Neural progenitor cell (in vitro differentiated cells): ENCODE measurements at regions not wholly inside any gene's neighbourhood (a gene's known extent, or its start where the extent isn't known, plus 50 kb on each side); places are given as distances from the start of the nearest gene placed in this dataset.

Source experiments
- CTCF ChIP-seq: fragments of 200-600 bp; sonication (generic); IDR thresholded peaks from 2 replicates; pipeline ENCODE4 v1.5.1; 2017; ENCODE audit warnings: antibody characterized with exemption, mild to moderate bottlenecking
- EZH2 ChIP-seq: fragments of 200-600 bp; sonication (generic); IDR thresholded peaks from 2 replicates; pipeline ENCODE4 v1.6.1; 2017; ENCODE audit warnings: antibody characterized with exemption, mild to moderate bottlenecking, moderate library complexity
- EZH2phosphoT487 ChIP-seq: fragments of 200-600 bp; sonication (generic); IDR thresholded peaks from 2 replicates; pipeline ENCODE4 v1.6.1; 2017; ENCODE audit warnings: antibody characterized with exemption

GRCh38 chr1:200299571-200299970, 110.3 kb downstream of the ZNF281 start:
- TF ChIP-seq CTCF (no peak), EZH2 (no peak), EZH2phosphoT487 (no peak)
